HFF-Myc (cell line): ENCODE measurements at regions not wholly inside any gene's neighbourhood (a gene's known extent, or its start where the extent isn't known, plus 50 kb on each side); places are given as distances from the start of the nearest gene placed in this dataset.

Experiments
- DNase-seq: peaks from one replicate; pipeline ENCODE4 v3.0.0-alpha.2; 2011; ENCODE audit warnings: low read depth; ENCODE audit errors: extremely low read depth
- H3K4me3 ChIP-seq: replicated peaks from 2 replicates; pipeline ENCODE4 v1.5.1; 2011; ENCODE audit warnings: low read depth, mild to moderate bottlenecking, control low read depth, low read length
- CTCF ChIP-seq: IDR thresholded peaks from 2 replicates; pipeline ENCODE4 v1.5.1; 2012; ENCODE audit warnings: mild to moderate bottlenecking, low read depth, low read length, control low read depth; ENCODE audit errors: missing control alignments

DNA sequence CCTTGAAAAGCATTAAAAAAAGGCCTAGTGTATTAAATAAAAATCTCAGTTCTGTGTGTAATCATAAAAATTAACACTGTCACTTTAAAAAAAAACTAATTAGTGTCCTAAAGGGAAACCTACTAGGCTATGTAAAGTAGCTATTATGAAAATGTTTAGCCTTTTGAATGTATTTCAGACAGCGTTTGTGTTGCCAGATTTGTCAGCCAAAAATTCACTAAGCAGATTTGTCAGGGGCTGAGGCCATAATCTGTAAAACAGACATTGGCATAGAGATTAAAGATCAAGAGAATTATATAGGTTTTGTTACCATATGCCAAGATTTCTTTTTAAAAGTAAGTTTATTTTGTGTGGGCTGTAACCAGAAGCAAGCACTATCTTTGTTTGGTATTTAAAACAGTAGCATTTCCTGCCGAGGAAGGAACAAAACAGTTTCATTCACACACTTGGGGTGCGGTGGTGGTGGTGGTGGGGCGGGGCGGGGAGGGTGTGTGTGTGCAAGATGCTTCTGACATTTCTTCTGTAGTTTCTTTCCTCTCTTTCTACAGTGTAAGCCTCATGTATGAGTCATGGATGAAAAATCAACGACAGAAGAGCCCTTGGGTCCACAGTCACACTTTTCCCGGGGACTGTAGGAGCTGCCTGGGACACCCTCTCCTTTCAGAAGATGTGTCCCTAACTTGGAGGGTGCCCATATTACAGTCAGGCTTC lies 328.5 kb upstream of the FANCL start:
- DNase-seq, result no peak
- no peak for TF ChIP-seq CTCF
- H3K4me3 ChIP-seq, result no peak overlapping the region

DNA sequence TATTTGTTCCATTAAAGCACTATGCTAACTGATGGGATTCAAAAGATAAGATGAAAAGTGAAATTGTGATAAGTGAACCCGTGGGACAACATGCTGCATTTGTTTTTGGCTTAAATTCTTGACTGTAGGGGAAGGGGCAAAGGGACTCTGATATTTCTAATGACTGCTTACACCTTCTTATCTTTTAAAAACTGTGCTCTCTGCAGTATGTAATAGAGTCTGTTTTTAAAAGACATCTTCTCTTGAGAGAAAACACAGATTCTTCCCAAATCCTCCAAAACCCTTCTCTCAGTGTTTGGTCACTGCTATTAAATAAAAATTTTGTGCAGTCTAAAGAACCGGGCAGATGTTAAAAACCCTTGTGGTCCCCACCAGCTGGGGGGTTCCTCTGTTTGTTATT lies 327.8 kb upstream of the FANCL start:
- no peak for TF ChIP-seq CTCF
- no peak overlapping the region for H3K4me3 ChIP-seq
- DNase-seq, result no peak

DNA sequence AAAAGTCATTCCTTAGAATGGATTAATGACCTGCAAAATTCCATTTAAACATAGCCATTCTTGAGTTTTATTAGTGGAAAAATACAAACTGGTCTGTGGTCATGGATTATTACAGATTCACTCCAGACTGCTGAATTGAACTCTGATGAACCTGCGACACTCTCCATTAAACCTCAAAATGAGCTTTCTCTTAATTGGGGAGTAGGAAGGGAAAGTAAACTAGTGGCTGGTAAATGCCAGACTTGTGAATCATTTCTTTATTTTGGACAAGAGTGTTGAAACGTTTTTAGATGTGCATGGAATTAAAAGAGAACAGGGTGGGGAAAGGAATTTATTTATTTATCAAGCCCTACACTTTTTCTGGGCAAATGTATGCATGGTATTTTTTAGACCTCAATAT lies 321.2 kb upstream of the FANCL start:
- no peak for TF ChIP-seq CTCF
- no peak overlapping the region for H3K4me3 ChIP-seq
- DNase-seq, result no peak

- H3K4me3 ChIP-seq, result no peak overlapping the region
- no peak for DNase-seq
- TF ChIP-seq CTCF, result no peak
These were observed 319.4 kb upstream of the FANCL start for GRCh38 chr2:58560531-58560930.

GRCh38 chr2:58558881-58559280 lies 317.8 kb upstream of the FANCL start:
- no peak for TF ChIP-seq CTCF
- no peak overlapping the region for H3K4me3 ChIP-seq
- no peak for DNase-seq

- no peak for DNase-seq
- no peak for TF ChIP-seq CTCF
- H3K4me3 ChIP-seq, result no peak overlapping the region
These were observed 316.1 kb upstream of the FANCL start for GRCh38 chr2:58557176-58557575.

DNA sequence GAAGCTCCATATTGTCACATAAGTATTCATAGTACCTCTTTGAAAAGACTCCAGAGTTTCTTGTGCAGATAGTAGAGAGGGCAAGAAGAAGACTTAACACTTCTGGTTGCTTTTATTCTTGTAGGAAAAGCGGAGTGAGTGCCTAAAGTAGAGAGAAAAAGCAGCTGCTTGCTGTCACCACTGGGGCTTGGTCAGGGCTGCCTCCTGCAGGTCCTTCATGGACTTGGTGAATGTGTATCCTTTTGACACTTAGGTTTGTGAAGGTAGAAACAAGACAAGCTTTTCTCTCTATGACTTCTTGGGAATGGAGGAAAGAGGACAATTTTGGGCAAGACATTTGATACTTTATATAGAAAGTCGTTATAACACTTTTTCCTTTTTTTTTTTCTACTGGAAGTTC lies 312.8 kb upstream of the FANCL start:
- peak; percentile 8 for TF ChIP-seq CTCF
- no peak overlapping the region for H3K4me3 ChIP-seq
- DNase-seq, result no peak
